Nephron (organoid): ENCODE measurements at regions not wholly inside any gene's neighbourhood (a gene's known extent, or its start where the extent isn't known, plus 50 kb on each side); places are given as distances from the start of the nearest gene placed in this dataset.
"Not testable (repeated sequence)": the region's sequence is repeated elsewhere in the genome, so short reads cannot be mapped to it uniquely, and the experiment has no call there.

ENCODE experiments used
- H3K27ac Mint-ChIP-seq, 3 experiments: 2 replicates each; pipeline ENCODE4 v1.8.0; 2020; ENCODE audit warnings: mixed read lengths in 3 of 3, mild to moderate bottlenecking in 2 of 3, moderate library complexity in 1 of 3
- H3K27me3 Mint-ChIP-seq: 2 replicates; pipeline ENCODE4 v1.8.0; 2021; ENCODE audit warnings: low read depth, mild to moderate bottlenecking, moderate library complexity, mixed read lengths
- H3K36me3 Mint-ChIP-seq: 2 replicates; pipeline ENCODE4 v1.8.0; 2020; ENCODE audit warnings: low read depth, mixed read lengths
- H3K4me1 Mint-ChIP-seq: 2 replicates; pipeline ENCODE4 v1.8.0; 2020; ENCODE audit warnings: mixed read lengths
- H3K4me3 Mint-ChIP-seq, 3 experiments: 2 replicates each; pipeline ENCODE4 v1.8.0; 2020; ENCODE audit warnings: mild to moderate bottlenecking in 3 of 3, mixed read lengths in 3 of 3, moderate library complexity in 2 of 3
- H3K9me3 Mint-ChIP-seq: 2 replicates; pipeline ENCODE4 v1.8.0; 2020; ENCODE audit warnings: mixed read lengths
- CTCF ChIP-seq, 3 experiments: fragments of 200-600 bp; sonication (generic); IDR thresholded peaks; one replicate each; pipeline ENCODE4 v1.5.0; 2021; ENCODE audit warnings: antibody characterized with exemption in 3 of 3; ENCODE audit not compliant: unreplicated experiment in 3 of 3

GRCh38 chr12:105499205-105499604 lies 168.7 kb downstream of the C12orf75 start:
- TF ChIP-seq CTCF (IDR thresholded peaks at IDR 0.05; ENCODE audit: unreplicated experiment in 3 of 3), result no peak
- Mint-ChIP-seq H3K27me3 (peaks cover 8% of the 10 kb centered on the region), H3K4me1 (peaks cover 4% of the 10 kb centered on the region), H3K27ac (no peak overlapping the region), H3K4me3 (no peak overlapping the region), H3K9me3 (peaks cover 27% of the 10 kb centered on the region), H3K36me3 (peaks cover 12% of the 10 kb centered on the region)

- not testable (repeated sequence) for H3K4me1 Mint-ChIP-seq, H3K4me3 Mint-ChIP-seq, H3K27me3 Mint-ChIP-seq, H3K27ac Mint-ChIP-seq, H3K36me3 Mint-ChIP-seq
- peaks cover 21% of the 10 kb centered on the region for H3K9me3 Mint-ChIP-seq
Measured at GRCh38 chr12:105500676-105501075, 170.2 kb downstream of the C12orf75 start.

GRCh38 chr12:105502426-105502930 lies 172.0 kb downstream of the C12orf75 start:
- Mint-ChIP-seq H3K9me3 (peaks cover 8% of the 10 kb centered on the region), H3K27me3 (peaks cover 8% of the 10 kb centered on the region), H3K4me1 (peaks cover 9% of the 10 kb centered on the region), H3K4me3 (no peak overlapping the region), H3K36me3 (no peaks in the 10 kb centered on the region), H3K27ac (peak overlapping the region in 2 of 3 experiments; percentile 34 to 51)
- no peak for TF ChIP-seq CTCF (IDR thresholded peaks at IDR 0.05; ENCODE audit: unreplicated experiment in 3 of 3)

- no peak for TF ChIP-seq CTCF (IDR thresholded peaks at IDR 0.05; ENCODE audit: unreplicated experiment in 3 of 3)
- Mint-ChIP-seq H3K27me3 (peaks cover 8% of the 10 kb centered on the region), H3K27ac (no peak overlapping the region), H3K9me3 (peaks cover 2% of the 10 kb centered on the region), H3K4me1 (peaks cover 16% of the 10 kb centered on the region), H3K36me3 (no peaks in the 10 kb centered on the region), H3K4me3 (no peak overlapping the region)
Measured at GRCh38 chr12:105503619-105504018, 173.1 kb downstream of the C12orf75 start.

- Mint-ChIP-seq H3K27ac (no peak overlapping the region), H3K36me3 (no peaks in the 10 kb centered on the region), H3K4me1 (peaks cover 16% of the 10 kb centered on the region), H3K9me3 (no peaks in the 10 kb centered on the region), H3K4me3 (no peak overlapping the region), H3K27me3 (peaks cover 8% of the 10 kb centered on the region)
- TF ChIP-seq CTCF (IDR thresholded peaks at IDR 0.05; ENCODE audit: unreplicated experiment in 3 of 3), result no peak
Measured at GRCh38 chr12:105504286-105504685, 173.8 kb downstream of the C12orf75 start.

- peaks cover 8% of the 10 kb centered on the region for H3K27me3 Mint-ChIP-seq
- H3K4me3 Mint-ChIP-seq, result no peak overlapping the region
- no peaks in the 10 kb centered on the region for H3K9me3 Mint-ChIP-seq
- H3K27ac Mint-ChIP-seq, result peak overlapping the region in 2 of 3 experiments; percentile 36 to 75
- H3K36me3 Mint-ChIP-seq, result no peaks in the 10 kb centered on the region
- peaks cover 18% of the 10 kb centered on the region for H3K4me1 Mint-ChIP-seq
- no peak for TF ChIP-seq CTCF (IDR thresholded peaks at IDR 0.05; ENCODE audit: unreplicated experiment in 3 of 3)
Measured at GRCh38 chr12:105506678-105507310, 176.3 kb downstream of the C12orf75 start.
